Kasumi-1 (cell line): ENCODE measurements at regions not wholly inside any gene's neighbourhood (a gene's known extent, or its start where the extent isn't known, plus 50 kb on each side); places are given as distances from the start of the nearest gene placed in this dataset.
A peak's percentile ranks its signal among the peaks of the same experiment; 100 is the strongest.

Source experiments
- DNase-seq, 2 experiments: peaks; one replicate each; lab custom pipeline; 2025; lab: John Stamatoyannopoulos, UW

GRCh38 chr11:104830508-104830907 is 67.8 kb downstream of the CASP12 start:
- DNase-seq, result no peak

GRCh38 chr11:104830080-104830479 is 68.2 kb downstream of the CASP12 start:
- DNase-seq, result no peak

GRCh38 chr11:104826772-104827171 is 71.5 kb downstream of the CASP12 start:
- DNase-seq, result no peak

GRCh38 chr11:104823657-104824056 is 74.6 kb downstream of the CASP12 start:
- DNase-seq, result no peak

GRCh38 chr11:104820431-104820830 is 77.8 kb downstream of the CASP12 start:
- DNase-seq, result no peak

GRCh38 chr11:104819603-104820002 is 78.7 kb downstream of the CASP12 start:
- DNase-seq, result no peak

- no peak for DNase-seq
These were observed 79.2 kb downstream of the CASP12 start for GRCh38 chr11:104819107-104819506.

GRCh38 chr11:104817973-104818372 is 80.3 kb downstream of the CASP12 start:
- DNase-seq, result no peak

- no peak for DNase-seq
These were observed 84.7 kb downstream of the CASP12 start for GRCh38 chr11:104813532-104813931.

GRCh38 chr11:104812103-104812788 is 86.0 kb downstream of the CASP12 start:
- no peak for DNase-seq

GRCh38 chr11:104803776-104804175 is 94.5 kb downstream of the CASP12 start:
- peak; percentile 26 to 40 for DNase-seq

- no peak for DNase-seq
These were observed 99.0 kb downstream of the CASP12 start for GRCh38 chr11:104799251-104799650.

GRCh38 chr11:104798789-104799188 is 99.5 kb downstream of the CASP12 start:
- DNase-seq, result no peak

- DNase-seq, result no peak
These were observed 102.0 kb downstream of the CASP12 start for GRCh38 chr11:104796301-104796700.

- no peak for DNase-seq
These were observed 102.6 kb downstream of the CASP12 start for GRCh38 chr11:104795501-104796213.

GRCh38 chr11:104792861-104793260 is 105.4 kb downstream of the CASP12 start:
- no peak for DNase-seq

GRCh38 chr11:104791896-104792295 is 106.4 kb downstream of the CASP12 start:
- DNase-seq, result no peak

GRCh38 chr11:104784684-104785460 is 113.4 kb downstream of the CASP12 start:
- DNase-seq, result no peak

GRCh38 chr11:104783241-104783640 is 115.0 kb downstream of the CASP12 start:
- DNase-seq, result no peak

- no peak for DNase-seq
These were observed 115.9 kb downstream of the CASP12 start for GRCh38 chr11:104782377-104782754.

GRCh38 chr11:104781719-104782376 is 116.4 kb downstream of the CASP12 start:
- DNase-seq, result no peak

- DNase-seq, result no peak
These were observed 117.2 kb downstream of the CASP12 start for GRCh38 chr11:104781037-104781436.
